GM19395 (cell line): ENCODE measurements at regions not wholly inside any gene's neighbourhood (a gene's known extent, or its start where the extent isn't known, plus 50 kb on each side); places are given as distances from the start of the nearest gene placed in this dataset.
A peak's percentile ranks its signal among the peaks of the same experiment; 100 is the strongest.

Source experiments
- ATAC-seq: cut with Tn5 transposase; IDR thresholded peaks from one replicate; pipeline ENCODE4 v1.9.1; 2021; ENCODE audit warnings: mild to moderate bottlenecking, moderate library complexity; ENCODE audit not compliant: unreplicated experiment

- no peak for ATAC-seq
These were observed 331.6 kb upstream of the FAM241A start for GRCh38 chr4:111813555-111814140.

GRCh38 chr4:111814961-111815360 is 330.3 kb upstream of the FAM241A start:
- no peak for ATAC-seq

GRCh38 chr4:111821342-111821741 is 323.9 kb upstream of the FAM241A start:
- no peak for ATAC-seq

- ATAC-seq: no peak
These were observed 308.7 kb upstream of the FAM241A start for GRCh38 chr4:111836601-111837000.

DNA sequence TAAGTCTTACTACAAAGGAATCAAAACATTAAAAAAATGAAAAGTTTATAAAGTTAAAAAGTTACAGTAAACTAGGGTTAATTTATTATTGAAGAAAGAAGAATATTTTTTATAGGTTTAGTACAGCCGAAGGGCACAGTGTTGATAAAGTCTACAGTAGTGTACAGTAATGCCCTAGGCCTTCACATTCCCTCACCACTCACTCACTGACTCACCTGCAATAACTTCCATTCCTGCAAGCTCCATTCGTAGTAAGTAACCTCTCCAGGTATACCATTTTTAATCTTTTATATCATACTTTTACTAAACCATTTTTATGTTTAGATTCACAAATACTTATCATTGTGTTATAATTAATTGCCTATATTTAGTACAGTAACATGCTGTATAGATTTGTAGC is 307.5 kb upstream of the FAM241A start:
- ATAC-seq: no peak

DNA sequence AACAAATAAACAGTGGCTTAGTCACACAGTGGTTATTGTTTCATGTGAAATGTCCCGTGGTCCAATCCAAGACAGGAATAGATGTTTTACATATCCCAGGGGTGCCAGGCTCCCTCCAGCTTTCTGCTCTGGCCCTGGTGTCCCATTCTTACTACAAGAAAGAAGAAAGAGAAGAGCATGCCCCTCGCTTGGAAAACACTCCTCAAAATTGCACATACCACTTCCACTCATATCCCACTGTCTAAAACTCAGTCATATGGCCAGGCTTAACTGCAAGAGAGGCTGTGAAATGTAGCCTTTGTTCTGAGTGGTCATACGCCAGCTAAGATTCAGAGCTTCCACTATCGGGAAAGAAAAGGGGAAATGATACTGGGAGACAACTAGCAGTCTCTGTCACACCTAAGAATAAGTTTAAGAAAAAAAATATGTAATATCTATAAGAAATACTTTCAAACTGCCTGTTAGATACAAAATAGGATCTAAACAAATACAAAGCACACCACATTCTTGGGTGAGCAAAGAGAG is 306.8 kb upstream of the FAM241A start:
- ATAC-seq: peak; percentile 83

- no peak for ATAC-seq
These were observed 306.1 kb upstream of the FAM241A start for GRCh38 chr4:111839141-111839540.

DNA sequence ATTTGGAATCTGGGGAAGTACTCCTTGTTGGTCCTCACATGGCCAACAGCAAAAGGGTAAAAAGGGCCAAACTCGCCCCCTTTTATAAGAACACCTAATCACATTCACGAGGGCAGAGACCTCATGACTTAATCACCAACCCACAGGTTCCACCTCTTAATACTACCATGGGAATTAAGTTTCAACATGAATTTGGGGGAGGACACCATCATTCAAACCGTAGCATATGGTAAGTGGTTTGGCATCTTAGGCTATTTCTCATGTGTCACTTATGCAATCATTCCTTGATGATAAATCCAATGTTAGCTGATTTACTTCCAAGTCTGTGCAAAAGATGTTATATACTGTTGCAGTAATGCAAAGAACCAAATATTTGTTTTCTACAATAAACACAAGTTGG is 302.9 kb upstream of the FAM241A start:
- ATAC-seq: no peak

DNA sequence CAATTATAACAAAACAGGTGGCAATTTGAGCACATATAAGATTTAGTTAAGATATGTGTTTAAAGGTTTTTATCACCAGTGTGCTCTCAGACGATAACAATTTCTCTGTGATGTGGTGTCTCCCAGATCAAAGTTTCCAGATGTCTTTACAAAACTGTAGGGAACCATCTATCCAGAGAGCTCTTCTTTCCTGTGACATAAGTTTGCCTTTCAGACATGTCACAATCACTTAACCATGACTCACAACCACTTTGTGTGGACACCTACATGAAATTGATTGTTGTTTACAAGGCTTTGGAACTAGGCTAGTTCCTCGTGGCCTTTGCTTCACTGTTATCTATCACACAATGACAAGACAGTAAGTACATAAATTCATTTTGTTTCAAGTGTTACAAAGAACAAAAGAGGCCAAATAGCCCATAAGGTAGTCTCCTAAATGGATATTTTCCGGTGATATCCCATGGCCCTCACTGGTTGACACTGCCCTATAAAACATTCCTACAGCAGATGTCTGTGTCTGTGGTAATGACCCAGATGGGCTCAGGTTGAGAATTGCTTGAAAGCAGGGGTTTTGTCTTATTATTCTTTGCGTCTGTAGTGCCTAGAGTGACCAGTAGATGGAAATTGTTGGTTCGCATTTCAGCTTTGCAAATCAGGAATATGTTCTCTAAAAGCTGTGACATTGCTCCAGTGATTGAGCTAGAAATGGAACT is 297.8 kb upstream of the FAM241A start:
- ATAC-seq: peak; percentile 50

DNA sequence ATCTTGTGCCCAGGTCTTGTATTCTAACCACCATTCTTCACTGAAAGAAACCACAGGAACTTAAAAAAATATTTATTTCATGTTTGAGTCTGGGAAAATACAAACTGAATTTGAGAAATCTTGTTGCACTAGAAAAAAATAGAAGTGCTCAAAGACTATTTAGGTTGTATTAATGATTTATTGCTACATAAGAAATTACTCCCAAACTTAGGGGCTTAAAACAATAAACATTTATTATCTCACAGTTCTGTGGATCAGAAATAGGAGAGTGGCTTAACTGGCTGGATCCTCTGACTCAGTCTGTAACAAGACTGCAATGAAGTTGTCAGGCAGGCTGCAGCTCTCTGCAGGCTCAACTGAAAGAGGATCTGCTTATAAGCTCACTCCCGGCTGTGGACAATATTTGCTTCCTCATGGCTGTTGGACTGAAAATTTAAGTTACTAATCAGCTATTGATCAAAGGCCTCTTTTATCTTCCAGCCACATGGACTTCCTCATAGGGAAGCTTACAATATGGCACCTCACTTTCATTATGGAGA is 295.4 kb upstream of the FAM241A start:
- no peak for ATAC-seq

DNA sequence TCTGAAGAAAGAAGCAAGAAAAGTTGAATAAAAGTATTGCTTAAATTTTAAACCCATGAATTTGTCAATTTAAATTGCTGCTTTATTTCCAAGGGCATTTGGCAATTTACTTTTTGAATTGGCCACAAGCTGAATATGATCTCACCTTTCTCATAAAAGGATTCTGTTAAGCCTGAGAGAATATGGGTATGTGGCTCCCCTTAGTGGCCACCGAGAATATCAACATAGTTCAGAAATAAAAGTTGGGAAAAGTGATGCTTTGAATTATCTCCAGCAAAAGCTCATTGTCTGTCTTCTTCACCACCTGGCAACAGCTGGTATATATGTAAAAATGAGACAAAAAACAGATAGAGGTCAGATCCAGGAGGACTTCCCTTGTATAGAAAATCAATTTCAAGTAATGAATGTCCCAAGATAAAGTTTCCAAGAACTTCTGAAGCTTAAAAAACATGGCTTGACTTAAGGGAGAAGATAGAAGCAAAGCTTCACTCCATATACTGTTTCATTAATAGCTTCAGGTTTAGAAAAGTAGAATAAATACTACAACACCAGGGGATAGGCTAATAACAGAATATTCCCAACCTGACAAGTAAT is 290.7 kb upstream of the FAM241A start:
- ATAC-seq: peak; percentile 74

- no peak for ATAC-seq
These were observed 289.9 kb upstream of the FAM241A start for GRCh38 chr4:111855308-111855707.

- no peak for ATAC-seq
These were observed 281.2 kb upstream of the FAM241A start for GRCh38 chr4:111864066-111864465.

GRCh38 chr4:111869339-111869738 is 275.9 kb upstream of the FAM241A start:
- ATAC-seq: no peak

GRCh38 chr4:111871802-111872201 is 273.5 kb upstream of the FAM241A start:
- no peak for ATAC-seq

DNA sequence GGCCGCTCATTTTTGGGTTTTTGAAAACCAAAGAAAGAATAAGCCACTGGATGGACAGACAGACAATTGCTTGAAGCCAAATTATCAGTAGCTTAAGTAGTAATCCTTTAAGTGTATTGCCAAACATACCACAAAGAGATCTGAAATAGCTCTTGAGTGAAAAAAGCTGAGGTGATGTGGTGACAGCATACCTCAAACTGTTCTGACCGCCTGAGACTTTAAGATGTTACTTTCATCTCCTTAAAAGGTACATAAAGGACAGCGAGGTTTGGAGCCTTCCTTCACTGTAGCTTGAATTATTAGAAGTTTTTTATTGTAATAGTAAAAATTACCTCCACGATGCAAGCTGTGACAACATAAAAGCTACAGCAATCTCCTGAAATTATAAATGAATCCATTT is 271.5 kb upstream of the FAM241A start:
- no peak for ATAC-seq

DNA sequence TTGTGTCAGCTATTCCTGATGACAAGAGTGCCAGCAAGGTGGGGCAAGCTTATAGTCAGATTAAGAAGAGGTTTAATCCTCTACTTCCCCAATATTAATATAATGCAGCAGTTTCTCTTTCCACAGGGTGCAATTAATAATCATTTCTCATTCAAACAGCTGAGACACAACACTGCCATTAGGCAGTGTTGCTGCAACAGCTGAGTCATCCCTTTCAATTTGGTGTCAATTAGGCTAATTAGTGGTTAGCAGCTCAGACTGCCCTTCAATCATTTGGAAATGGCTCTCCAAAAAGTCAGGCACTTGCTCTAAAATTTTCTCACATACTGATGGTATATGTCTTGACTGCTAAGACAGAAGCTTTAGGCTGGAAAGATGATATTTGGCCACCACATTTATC is 265.7 kb upstream of the FAM241A start:
- ATAC-seq: no peak

- no peak for ATAC-seq
These were observed 265.1 kb upstream of the FAM241A start for GRCh38 chr4:111880116-111880515.

DNA sequence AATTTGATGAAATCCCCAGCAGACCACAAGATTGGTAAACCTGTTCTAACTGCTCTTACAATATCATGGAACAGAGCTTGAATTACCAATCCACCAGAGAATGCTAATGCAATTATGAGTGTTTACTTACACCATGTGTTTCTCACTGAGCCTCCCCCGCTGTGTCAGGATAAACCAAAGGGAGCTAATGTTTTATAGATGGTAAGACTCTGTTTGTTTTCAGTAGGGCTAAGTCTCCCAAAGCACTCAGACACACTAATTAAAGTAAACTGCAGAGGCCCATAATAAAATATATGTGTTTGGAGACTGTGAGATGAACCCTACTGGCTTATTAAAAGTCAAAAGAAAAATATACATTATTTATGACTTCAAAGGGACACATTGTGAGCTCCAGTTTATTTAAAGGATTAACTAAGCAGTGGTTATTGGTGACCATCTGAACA is 261.7 kb upstream of the FAM241A start:
- no peak for ATAC-seq

DNA sequence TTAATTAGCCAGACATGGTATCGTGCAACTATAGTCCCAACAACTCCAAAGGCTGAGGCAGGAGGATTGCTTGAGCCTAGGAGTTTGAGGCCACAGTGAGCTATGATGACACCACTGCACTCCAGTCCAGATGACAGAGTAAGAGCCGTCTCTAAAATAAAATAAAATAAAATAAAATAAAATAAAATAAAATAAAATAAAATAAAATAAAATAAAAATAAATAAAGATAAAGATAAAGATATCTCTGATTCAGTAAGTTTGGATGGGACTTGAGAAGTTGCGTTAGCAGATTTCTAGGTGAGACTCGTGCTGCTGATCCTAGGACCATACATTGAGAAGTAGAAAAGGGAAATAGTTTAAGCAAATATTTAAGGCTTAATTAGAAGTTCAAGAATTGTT is 254.8 kb upstream of the FAM241A start:
- no peak for ATAC-seq

GRCh38 chr4:111905511-111905910 is 239.7 kb upstream of the FAM241A start:
- peak; percentile 59 for ATAC-seq

- ATAC-seq: no peak
These were observed 225.6 kb upstream of the FAM241A start for GRCh38 chr4:111919639-111920038.
